ENCODE measurements at regions not wholly inside any gene's neighbourhood (a gene's known extent, or its start where the extent isn't known, plus 50 kb on each side); places are given as distances from the start of the nearest gene placed in this dataset.

DNA sequence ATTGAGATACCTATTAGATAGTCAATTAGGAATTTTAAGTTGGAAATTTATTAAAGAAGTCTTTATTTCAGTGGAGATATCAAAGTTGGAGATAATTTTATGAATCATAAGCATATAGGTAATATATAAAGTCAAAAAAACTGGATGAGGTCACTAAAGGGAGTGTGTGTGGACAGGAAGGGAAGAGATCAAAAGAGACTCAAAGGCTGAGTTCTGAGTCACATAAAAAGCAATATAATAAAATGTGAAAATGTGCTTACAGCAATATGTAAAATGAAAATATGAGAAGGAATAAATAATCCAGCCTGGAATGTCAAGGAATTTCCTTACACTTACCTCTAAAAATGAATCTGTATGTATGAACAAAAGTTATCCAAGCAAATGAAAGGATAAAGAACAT lies 583.3 kb upstream of the SORCS1 start:
- TF ChIP-seq, protein P1, sequence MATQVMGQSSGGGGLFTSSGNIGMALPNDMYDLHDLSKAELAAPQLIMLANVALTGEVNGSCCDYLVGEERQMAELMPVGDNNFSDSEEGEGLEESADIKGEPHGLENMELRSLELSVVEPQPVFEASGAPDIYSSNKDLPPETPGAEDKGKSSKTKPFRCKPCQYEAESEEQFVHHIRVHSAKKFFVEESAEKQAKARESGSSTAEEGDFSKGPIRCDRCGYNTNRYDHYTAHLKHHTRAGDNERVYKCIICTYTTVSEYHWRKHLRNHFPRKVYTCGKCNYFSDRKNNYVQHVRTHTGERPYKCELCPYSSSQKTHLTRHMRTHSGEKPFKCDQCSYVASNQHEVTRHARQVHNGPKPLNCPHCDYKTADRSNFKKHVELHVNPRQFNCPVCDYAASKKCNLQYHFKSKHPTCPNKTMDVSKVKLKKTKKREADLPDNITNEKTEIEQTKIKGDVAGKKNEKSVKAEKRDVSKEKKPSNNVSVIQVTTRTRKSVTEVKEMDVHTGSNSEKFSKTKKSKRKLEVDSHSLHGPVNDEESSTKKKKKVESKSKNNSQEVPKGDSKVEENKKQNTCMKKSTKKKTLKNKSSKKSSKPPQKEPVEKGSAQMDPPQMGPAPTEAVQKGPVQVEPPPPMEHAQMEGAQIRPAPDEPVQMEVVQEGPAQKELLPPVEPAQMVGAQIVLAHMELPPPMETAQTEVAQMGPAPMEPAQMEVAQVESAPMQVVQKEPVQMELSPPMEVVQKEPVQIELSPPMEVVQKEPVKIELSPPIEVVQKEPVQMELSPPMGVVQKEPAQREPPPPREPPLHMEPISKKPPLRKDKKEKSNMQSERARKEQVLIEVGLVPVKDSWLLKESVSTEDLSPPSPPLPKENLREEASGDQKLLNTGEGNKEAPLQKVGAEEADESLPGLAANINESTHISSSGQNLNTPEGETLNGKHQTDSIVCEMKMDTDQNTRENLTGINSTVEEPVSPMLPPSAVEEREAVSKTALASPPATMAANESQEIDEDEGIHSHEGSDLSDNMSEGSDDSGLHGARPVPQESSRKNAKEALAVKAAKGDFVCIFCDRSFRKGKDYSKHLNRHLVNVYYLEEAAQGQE (IDR thresholded peaks at IDR 0.05; ENCODE audit: low read depth) = no peak
- no peak for TF ChIP-seq ZBTB7A (IDR thresholded peaks at IDR 0.05; ENCODE audit: low read depth)
- TF ChIP-seq YY1 (IDR thresholded peaks at IDR 0.05; ENCODE audit: low read depth) = no peak
- no peak for TF ChIP-seq TEAD4 (IDR thresholded peaks at IDR 0.05)
- TF ChIP-seq, protein P2, sequence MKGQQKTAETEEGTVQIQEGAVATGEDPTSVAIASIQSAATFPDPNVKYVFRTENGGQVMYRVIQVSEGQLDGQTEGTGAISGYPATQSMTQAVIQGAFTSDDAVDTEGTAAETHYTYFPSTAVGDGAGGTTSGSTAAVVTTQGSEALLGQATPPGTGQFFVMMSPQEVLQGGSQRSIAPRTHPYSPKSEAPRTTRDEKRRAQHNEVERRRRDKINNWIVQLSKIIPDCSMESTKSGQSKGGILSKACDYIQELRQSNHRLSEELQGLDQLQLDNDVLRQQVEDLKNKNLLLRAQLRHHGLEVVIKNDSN (IDR thresholded peaks at IDR 0.05) = no peak
- no peak for TF ChIP-seq CREB1 (IDR thresholded peaks at IDR 0.05; ENCODE audit: low read depth)
- no peak for TF ChIP-seq TAF1 (IDR thresholded peaks at IDR 0.05; ENCODE audit: low read depth)
- no peak for TF ChIP-seq CEBPB (IDR thresholded peaks at IDR 0.05)
- no peak for TF ChIP-seq TCF12 (IDR thresholded peaks at IDR 0.05; ENCODE audit: low read depth)

DNA sequence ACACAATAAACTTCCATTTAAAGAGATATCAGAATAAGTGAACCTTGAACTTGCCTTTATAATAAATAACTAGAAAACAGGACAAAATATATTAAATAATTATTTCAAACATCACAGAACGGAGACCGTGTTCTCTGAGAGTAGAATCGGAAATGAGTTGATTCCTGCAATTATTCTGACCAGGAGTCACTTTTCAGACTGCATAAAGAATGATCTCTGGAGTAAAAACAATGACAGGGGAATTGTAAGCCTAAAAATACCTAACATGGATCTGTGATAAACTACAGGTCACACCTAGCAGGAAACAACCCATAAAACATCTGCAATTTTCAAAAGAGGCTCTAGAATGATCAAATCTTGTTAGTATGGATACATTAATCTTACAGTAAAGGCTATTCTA lies 577.5 kb upstream of the SORCS1 start:
- TF ChIP-seq ZBTB7A (IDR thresholded peaks at IDR 0.05; ENCODE audit: low read depth) (no peak), FOXM1 (IDR thresholded peaks at IDR 0.05; ENCODE audit: borderline replicate concordance, low read depth) (no peak), YY1 (IDR thresholded peaks at IDR 0.05; ENCODE audit: low read depth) (no peak), TCF12 (IDR thresholded peaks at IDR 0.05; ENCODE audit: low read depth) (no peak), RAD21 (IDR thresholded peaks at IDR 0.05; ENCODE audit: low read depth) (no peak), NFIC (IDR thresholded peaks at IDR 0.05) (no peak), CEBPB (IDR thresholded peaks at IDR 0.05) (no peak), TAF1 (IDR thresholded peaks at IDR 0.05; ENCODE audit: low read depth) (no peak), TEAD4 (IDR thresholded peaks at IDR 0.05) (no peak), EGR1 (IDR thresholded peaks at IDR 0.05) (no peak)
- TF ChIP-seq, protein P3, sequence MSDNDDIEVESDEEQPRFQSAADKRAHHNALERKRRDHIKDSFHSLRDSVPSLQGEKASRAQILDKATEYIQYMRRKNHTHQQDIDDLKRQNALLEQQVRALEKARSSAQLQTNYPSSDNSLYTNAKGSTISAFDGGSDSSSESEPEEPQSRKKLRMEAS (IDR thresholded peaks at IDR 0.05) = no peak
- TF ChIP-seq, protein P1 (IDR thresholded peaks at IDR 0.05; ENCODE audit: low read depth) = no peak

DNA sequence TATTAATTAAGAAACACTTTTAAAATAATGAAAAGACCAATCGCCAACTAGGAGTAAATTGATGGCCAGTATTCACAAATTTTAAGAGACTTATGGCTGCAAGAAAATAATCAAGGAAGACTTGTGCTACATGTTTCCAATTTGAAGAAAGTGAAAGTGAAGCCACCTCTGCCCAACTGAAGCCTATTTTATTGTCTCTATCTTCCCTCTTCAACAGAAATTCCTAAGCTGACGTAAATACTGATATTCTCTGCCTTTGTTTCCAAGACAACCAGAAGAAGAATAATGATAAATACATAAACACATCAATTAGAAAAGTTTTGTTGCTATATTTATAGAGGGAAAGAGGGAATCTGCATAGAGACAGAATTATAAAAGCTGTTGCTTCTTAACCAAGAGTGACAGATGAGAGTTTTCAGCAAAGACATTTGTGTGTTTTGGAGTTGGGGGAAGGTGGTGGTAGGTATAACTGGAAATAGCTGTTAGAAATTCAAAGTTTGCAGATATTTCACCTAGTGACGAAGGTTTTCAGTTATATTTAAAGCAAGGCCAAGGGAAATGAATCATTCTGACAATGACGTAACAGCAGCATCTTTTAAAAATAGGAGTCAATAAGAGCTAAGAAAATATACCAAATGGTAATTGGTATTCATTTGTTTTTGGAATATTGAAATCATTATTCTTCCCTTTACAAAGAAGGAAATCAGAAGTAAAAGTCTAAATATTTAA lies 576.6 kb upstream of the SORCS1 start:
- TF ChIP-seq TAF1 (IDR thresholded peaks at IDR 0.05; ENCODE audit: low read depth) (no peak), EP300 (IDR thresholded peaks at IDR 0.05; ENCODE audit: borderline replicate concordance) (no peak), TCF12 (IDR thresholded peaks at IDR 0.05; ENCODE audit: low read depth) (no peak), CEBPB (IDR thresholded peaks at IDR 0.05) (no peak), ZBTB7A (IDR thresholded peaks at IDR 0.05; ENCODE audit: low read depth) (no peak), EGR1 (IDR thresholded peaks at IDR 0.05) (no peak), NFIC (IDR thresholded peaks at IDR 0.05) (no peak), TEAD4 (IDR thresholded peaks at IDR 0.05) (no peak), RAD21 (IDR thresholded peaks at IDR 0.05; ENCODE audit: low read depth) (no peak), FOXM1 (IDR thresholded peaks at IDR 0.05; ENCODE audit: borderline replicate concordance, low read depth) (no peak), YY1 (IDR thresholded peaks at IDR 0.05; ENCODE audit: low read depth) (no peak), CREB1 (IDR thresholded peaks at IDR 0.05; ENCODE audit: low read depth) (no peak)
- TF ChIP-seq, protein P2 (IDR thresholded peaks at IDR 0.05) = no peak
- TF ChIP-seq, protein P3 (IDR thresholded peaks at IDR 0.05) = no peak
- TF ChIP-seq, protein P1 (IDR thresholded peaks at IDR 0.05; ENCODE audit: low read depth) = no peak

DNA sequence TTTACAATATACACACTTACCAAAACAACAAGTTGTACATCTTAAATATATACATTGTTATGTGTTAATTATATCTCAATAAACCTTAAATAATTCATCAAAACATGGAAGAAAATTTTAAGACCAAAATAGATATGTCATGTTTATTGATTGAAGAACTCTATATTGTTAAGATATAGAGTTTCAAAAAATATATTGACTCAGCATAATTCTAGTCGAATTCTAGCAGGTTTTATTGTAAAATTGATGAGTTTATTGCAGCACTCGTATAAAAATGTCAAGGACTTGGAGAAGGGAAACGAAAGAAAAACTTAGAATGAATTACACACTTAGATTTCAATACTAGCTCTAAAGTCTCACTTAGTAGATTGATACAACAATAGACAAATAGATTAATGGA lies 575.4 kb upstream of the SORCS1 start:
- TF ChIP-seq ZBTB7A (IDR thresholded peaks at IDR 0.05; ENCODE audit: low read depth) = no peak
- TF ChIP-seq TEAD4 (IDR thresholded peaks at IDR 0.05) = no peak
- no peak for TF ChIP-seq TAF1 (IDR thresholded peaks at IDR 0.05; ENCODE audit: low read depth)
- TF ChIP-seq, protein P3 (IDR thresholded peaks at IDR 0.05) = no peak
- TF ChIP-seq, protein P2 (IDR thresholded peaks at IDR 0.05) = no peak
- TF ChIP-seq RAD21 (IDR thresholded peaks at IDR 0.05; ENCODE audit: low read depth) = no peak
- no peak for TF ChIP-seq CREB1 (IDR thresholded peaks at IDR 0.05; ENCODE audit: low read depth)
- TF ChIP-seq EP300 (IDR thresholded peaks at IDR 0.05; ENCODE audit: borderline replicate concordance) = no peak
- no peak for TF ChIP-seq YY1 (IDR thresholded peaks at IDR 0.05; ENCODE audit: low read depth)
- TF ChIP-seq, protein P1 (IDR thresholded peaks at IDR 0.05; ENCODE audit: low read depth) = no peak
- TF ChIP-seq TCF12 (IDR thresholded peaks at IDR 0.05; ENCODE audit: low read depth) = no peak
- no peak for TF ChIP-seq FOXM1 (IDR thresholded peaks at IDR 0.05; ENCODE audit: borderline replicate concordance, low read depth)
- TF ChIP-seq CEBPB (IDR thresholded peaks at IDR 0.05) = no peak
- TF ChIP-seq NFIC (IDR thresholded peaks at IDR 0.05) = no peak
- no peak for TF ChIP-seq EGR1 (IDR thresholded peaks at IDR 0.05)

All from Ishikawa (cell line).